ENCODE measurements at regions not wholly inside any gene's neighbourhood (a gene's known extent, or its start where the extent isn't known, plus 50 kb on each side); places are given as distances from the start of the nearest gene placed in this dataset.
"Not testable (repeated sequence)": the region's sequence is repeated elsewhere in the genome, so short reads cannot be mapped to it uniquely, and the experiment has no call there.

DNA sequence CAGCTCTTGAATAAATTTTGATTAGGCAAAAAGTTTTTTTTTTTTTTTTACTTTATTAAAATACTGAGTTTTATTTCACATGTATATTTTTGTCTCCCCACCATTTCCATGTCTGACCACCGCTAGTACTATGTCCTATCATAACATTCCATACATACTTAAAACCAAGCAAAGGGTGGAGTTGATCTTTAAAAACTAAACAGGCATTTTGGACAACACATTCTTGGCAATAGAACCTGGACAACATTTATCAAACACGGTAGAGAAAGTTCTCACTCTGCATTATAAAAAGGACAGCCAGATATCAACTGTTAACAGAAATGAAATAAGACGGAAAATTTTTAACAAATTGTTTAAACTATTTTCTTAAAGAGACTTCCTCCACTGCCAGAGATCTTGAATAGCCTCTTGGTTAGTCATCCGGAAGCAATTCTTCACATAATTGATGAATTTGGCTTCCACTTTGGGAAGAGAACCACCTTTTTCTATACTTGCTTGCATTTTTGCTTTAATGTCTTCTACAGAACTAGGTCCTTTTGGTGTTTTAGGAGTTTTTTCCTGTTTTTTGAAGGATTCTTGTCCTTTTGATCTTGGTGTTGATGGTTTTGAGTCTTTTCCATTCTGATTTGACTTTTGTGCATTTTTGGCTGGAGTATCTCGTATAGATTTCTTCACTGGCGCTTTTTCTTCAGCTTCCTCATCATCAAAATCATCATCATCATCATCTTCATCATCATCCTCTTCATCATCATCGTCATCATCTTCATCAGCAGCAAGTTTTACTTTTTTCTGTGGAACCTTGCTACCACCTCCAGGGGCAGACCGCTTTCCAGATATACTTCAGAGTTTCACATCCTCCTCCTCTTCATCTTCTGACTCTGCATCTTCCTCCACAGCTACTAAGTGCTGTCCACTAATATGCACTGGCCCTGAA lies 58.7 kb downstream of the POU5F2 start:
- H3K27me3 ChIP-seq (ENCODE audit: low read depth, low read length); H3K9ac ChIP-seq (ENCODE audit: low read length): not testable (repeated sequence)

DNA sequence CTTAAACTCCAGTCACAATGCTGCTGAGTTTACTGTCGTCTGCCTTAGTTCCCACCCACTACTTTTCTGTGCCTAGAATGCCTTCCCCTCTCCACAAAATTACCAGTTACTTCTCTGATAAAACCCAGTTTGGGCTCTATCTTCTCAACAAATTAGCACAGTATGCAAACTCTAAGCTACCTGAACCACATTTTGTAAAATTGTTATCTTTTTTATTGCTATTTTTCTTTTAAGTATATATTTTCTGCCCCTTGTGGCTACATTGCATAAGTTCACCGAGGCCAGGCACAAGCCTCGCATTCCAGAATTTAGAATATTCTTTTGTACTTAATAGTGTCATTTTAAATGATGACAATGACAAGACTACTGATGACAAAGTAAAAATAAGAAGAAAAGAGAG lies 60.0 kb downstream of the POU5F2 start:
- H3K36me3 ChIP-seq (replicated peaks; ENCODE audit: low read depth, low read length), result no peaks in the 10 kb centered on the region
- no peaks in the 10 kb centered on the region for H3K79me2 ChIP-seq (ENCODE audit: low read length)
- H3K4me1 ChIP-seq (ENCODE audit: low read length), result peaks cover 5% of the 10 kb centered on the region
- no peak overlapping the region for H2AFZ ChIP-seq (ENCODE audit: low read depth, low read length)
- H3K4me3 ChIP-seq (ENCODE audit: low read length), result no peak overlapping the region
- H3K4me2 ChIP-seq (ENCODE audit: low read length), result no peak overlapping the region
- no peak overlapping the region for H3K9ac ChIP-seq (ENCODE audit: low read length)
- no peaks in the 10 kb centered on the region for H3K27me3 ChIP-seq (ENCODE audit: low read depth, low read length)
- no peaks in the 10 kb centered on the region for H3K9me3 ChIP-seq (ENCODE audit: insufficient read depth, low read length)
- TF ChIP-seq, protein P1, sequence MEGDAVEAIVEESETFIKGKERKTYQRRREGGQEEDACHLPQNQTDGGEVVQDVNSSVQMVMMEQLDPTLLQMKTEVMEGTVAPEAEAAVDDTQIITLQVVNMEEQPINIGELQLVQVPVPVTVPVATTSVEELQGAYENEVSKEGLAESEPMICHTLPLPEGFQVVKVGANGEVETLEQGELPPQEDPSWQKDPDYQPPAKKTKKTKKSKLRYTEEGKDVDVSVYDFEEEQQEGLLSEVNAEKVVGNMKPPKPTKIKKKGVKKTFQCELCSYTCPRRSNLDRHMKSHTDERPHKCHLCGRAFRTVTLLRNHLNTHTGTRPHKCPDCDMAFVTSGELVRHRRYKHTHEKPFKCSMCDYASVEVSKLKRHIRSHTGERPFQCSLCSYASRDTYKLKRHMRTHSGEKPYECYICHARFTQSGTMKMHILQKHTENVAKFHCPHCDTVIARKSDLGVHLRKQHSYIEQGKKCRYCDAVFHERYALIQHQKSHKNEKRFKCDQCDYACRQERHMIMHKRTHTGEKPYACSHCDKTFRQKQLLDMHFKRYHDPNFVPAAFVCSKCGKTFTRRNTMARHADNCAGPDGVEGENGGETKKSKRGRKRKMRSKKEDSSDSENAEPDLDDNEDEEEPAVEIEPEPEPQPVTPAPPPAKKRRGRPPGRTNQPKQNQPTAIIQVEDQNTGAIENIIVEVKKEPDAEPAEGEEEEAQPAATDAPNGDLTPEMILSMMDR (IDR thresholded peaks at IDR 0.05; ENCODE audit: low read depth, low read length), result no peak
- TF ChIP-seq EZH2phosphoT487 (IDR thresholded peaks at IDR 0.05; ENCODE audit: low read depth), result no peak
- no peaks in the 10 kb centered on the region for H4K20me1 ChIP-seq (ENCODE audit: insufficient read depth, low read length)
- no peak overlapping the region for H3K27ac ChIP-seq (ENCODE audit: low read length)

More for the DNA sequence above, 58.7 kb downstream of the POU5F2 start:
- not testable (repeated sequence) for H4K20me1 ChIP-seq (ENCODE audit: insufficient read depth, low read length); H3K4me3 ChIP-seq (ENCODE audit: low read length); H3K4me2 ChIP-seq (ENCODE audit: low read length); H2AFZ ChIP-seq (ENCODE audit: low read depth, low read length); H3K27ac ChIP-seq (ENCODE audit: low read length); H3K36me3 ChIP-seq (replicated peaks; ENCODE audit: low read depth, low read length); H3K79me2 ChIP-seq (ENCODE audit: low read length); H3K9me3 ChIP-seq (ENCODE audit: insufficient read depth, low read length); H3K4me1 ChIP-seq (ENCODE audit: low read length)

DNA sequence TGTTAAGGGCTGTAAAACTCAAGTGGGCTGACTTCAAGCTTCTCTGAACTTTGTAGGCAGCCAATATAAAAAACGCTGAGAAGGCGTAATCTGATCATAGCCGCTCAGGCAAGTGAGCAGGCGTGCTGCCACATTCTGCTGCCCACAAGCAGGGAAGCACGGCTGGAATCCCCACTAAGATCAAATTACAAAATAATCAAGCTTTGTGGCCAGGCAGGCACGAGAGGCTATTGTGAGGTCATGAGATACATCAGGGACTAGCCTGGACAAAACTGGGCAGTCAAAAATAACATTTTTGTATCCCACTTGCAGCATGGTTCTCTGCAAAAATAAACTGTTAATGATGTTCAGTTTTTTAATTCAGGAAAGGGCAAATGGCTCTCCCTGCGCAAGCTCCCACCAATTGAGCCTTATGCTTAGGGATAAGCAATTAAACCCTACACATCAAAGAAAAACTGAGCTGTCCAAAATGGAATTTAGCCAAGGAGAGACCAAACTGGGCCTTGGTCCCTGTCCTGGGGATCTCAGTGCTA lies 64.0 kb downstream of the POU5F2 start:
- no peaks in the 10 kb centered on the region for H3K27me3 ChIP-seq (ENCODE audit: low read depth, low read length)
- no peak for TF ChIP-seq EZH2phosphoT487 (IDR thresholded peaks at IDR 0.05; ENCODE audit: low read depth)
- TF ChIP-seq, protein P1 (IDR thresholded peaks at IDR 0.05; ENCODE audit: low read depth, low read length), result no peak
- no peaks in the 10 kb centered on the region for H4K20me1 ChIP-seq (ENCODE audit: insufficient read depth, low read length)
- no peaks in the 10 kb centered on the region for H3K36me3 ChIP-seq (replicated peaks; ENCODE audit: low read depth, low read length)
- H2AFZ ChIP-seq (ENCODE audit: low read depth, low read length), result no peak overlapping the region
- H3K4me3 ChIP-seq (ENCODE audit: low read length), result no peak overlapping the region
- peaks cover 39% of the 10 kb centered on the region for H3K4me1 ChIP-seq (ENCODE audit: low read length)
- no peak overlapping the region for H3K9ac ChIP-seq (ENCODE audit: low read length)
- no peak overlapping the region for H3K27ac ChIP-seq (ENCODE audit: low read length)
- H3K9me3 ChIP-seq (ENCODE audit: insufficient read depth, low read length), result no peaks in the 10 kb centered on the region
- no peaks in the 10 kb centered on the region for H3K79me2 ChIP-seq (ENCODE audit: low read length)
- no peak overlapping the region for H3K4me2 ChIP-seq (ENCODE audit: low read length)

DNA sequence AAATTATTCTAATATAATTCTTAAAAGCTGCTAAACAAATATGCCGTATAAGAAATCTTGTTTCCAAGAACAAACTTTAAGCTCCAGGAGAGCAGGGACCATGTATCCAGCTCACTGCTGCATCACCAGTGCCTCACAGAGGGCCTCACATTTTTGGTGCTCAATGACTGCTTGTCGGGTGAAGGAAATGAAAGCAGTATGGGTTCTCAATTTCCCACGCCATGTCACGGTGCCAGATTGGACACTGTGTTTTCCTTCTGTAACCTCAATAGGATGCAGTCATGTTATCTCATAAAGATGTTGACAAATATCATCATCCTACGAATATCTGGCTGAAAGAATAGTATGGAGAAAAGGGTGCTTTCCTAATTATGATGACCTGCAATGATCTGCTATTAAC lies 64.7 kb downstream of the POU5F2 start:
- H3K79me2 ChIP-seq (ENCODE audit: low read length), result no peaks in the 10 kb centered on the region
- H3K27ac ChIP-seq (ENCODE audit: low read length), result no peak overlapping the region
- H3K4me3 ChIP-seq (ENCODE audit: low read length), result no peak overlapping the region
- TF ChIP-seq EZH2phosphoT487 (IDR thresholded peaks at IDR 0.05; ENCODE audit: low read depth), result no peak
- TF ChIP-seq, protein P1 (IDR thresholded peaks at IDR 0.05; ENCODE audit: low read depth, low read length), result no peak
- no peak overlapping the region for H3K9ac ChIP-seq (ENCODE audit: low read length)
- no peaks in the 10 kb centered on the region for H3K36me3 ChIP-seq (replicated peaks; ENCODE audit: low read depth, low read length)
- H3K9me3 ChIP-seq (ENCODE audit: insufficient read depth, low read length), result no peaks in the 10 kb centered on the region
- no peaks in the 10 kb centered on the region for H4K20me1 ChIP-seq (ENCODE audit: insufficient read depth, low read length)
- H2AFZ ChIP-seq (ENCODE audit: low read depth, low read length), result no peak overlapping the region
- H3K4me1 ChIP-seq (ENCODE audit: low read length), result peaks cover 39% of the 10 kb centered on the region
- H3K27me3 ChIP-seq (ENCODE audit: low read depth, low read length), result no peaks in the 10 kb centered on the region
- no peak overlapping the region for H3K4me2 ChIP-seq (ENCODE audit: low read length)
